NB4 (cell line): ENCODE measurements at regions not wholly inside any gene's neighbourhood (a gene's known extent, or its start where the extent isn't known, plus 50 kb on each side); places are given as distances from the start of the nearest gene placed in this dataset.

Experiments used
- MYC ChIP-seq: IDR thresholded peaks from 2 replicates; pipeline ENCODE4 v1.6.1; 2011; ENCODE audit warnings: low read depth, low read length
- POLR2A ChIP-seq: IDR thresholded peaks from 2 replicates; pipeline ENCODE4 v1.6.1; 2011; ENCODE audit warnings: mild to moderate bottlenecking; ENCODE audit not compliant: insufficient read length; ENCODE audit errors: extremely low read depth
- TF ChIP-seq, protein P1 (sequence below): IDR thresholded peaks from one replicate; pipeline ENCODE4 v1.5.1; 2012; ENCODE audit warnings: low read depth, low read length
- TF ChIP-seq, protein P2 (sequence below): IDR thresholded peaks from 2 replicates; pipeline ENCODE4 v1.6.1; 2011; ENCODE audit warnings: low read depth, low read length

DNA sequence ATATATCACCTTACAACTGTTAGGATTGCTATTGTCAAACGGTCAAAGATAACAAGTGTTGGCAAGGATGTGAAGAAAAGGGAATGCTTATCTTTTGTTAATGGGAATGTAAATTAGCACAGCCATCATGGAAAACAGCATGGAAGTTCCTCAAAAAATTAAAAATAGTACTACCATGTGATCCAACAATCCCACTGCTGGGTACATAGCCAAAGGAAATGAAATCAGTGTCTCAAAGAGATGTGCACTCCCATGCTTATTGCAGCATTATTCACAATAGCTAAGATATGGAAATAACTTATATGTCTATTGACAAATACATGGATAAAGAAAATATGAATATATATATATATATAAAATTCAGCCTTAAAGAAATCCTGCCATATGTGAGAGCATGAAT is 274.6 kb downstream of the EDEM1 start:
- TF ChIP-seq, protein P1, sequence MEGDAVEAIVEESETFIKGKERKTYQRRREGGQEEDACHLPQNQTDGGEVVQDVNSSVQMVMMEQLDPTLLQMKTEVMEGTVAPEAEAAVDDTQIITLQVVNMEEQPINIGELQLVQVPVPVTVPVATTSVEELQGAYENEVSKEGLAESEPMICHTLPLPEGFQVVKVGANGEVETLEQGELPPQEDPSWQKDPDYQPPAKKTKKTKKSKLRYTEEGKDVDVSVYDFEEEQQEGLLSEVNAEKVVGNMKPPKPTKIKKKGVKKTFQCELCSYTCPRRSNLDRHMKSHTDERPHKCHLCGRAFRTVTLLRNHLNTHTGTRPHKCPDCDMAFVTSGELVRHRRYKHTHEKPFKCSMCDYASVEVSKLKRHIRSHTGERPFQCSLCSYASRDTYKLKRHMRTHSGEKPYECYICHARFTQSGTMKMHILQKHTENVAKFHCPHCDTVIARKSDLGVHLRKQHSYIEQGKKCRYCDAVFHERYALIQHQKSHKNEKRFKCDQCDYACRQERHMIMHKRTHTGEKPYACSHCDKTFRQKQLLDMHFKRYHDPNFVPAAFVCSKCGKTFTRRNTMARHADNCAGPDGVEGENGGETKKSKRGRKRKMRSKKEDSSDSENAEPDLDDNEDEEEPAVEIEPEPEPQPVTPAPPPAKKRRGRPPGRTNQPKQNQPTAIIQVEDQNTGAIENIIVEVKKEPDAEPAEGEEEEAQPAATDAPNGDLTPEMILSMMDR, result no peak
- TF ChIP-seq POLR2A, result no peak
- TF ChIP-seq, protein P2, sequence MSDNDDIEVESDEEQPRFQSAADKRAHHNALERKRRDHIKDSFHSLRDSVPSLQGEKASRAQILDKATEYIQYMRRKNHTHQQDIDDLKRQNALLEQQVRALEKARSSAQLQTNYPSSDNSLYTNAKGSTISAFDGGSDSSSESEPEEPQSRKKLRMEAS, result no peak
- TF ChIP-seq MYC, result no peak
